ENCODE measurements at regions not wholly inside any gene's neighbourhood (a gene's known extent, or its start where the extent isn't known, plus 50 kb on each side); places are given as distances from the start of the nearest gene placed in this dataset.

DNA sequence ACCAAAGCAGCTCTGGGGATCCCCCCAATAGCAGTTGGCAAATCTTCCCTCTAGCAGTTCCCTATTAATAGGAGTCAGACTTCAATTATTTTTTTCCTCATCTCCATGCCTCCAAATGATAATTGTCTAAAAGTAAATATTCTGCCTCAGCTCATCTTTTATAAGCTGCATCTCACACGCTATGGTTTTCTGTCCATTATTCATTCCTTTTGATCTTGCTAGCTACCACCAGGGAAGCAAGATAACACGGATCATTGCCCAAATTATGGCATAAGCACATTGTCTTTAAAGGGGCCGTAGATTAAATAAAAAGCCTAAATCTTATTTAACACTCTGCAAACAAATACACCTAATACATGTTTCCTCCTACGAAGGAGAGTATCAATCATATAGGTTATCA is 670.8 kb upstream of the FLRT2 start:
- TF ChIP-seq GATA2 (IDR thresholded peaks at IDR 0.05; ENCODE audit: insufficient read depth, insufficient read length, low read depth, low read length): no peak
- TF ChIP-seq MYC (IDR thresholded peaks at IDR 0.05; ENCODE audit: low read depth, low read length): no peak
- TF ChIP-seq, protein P1, sequence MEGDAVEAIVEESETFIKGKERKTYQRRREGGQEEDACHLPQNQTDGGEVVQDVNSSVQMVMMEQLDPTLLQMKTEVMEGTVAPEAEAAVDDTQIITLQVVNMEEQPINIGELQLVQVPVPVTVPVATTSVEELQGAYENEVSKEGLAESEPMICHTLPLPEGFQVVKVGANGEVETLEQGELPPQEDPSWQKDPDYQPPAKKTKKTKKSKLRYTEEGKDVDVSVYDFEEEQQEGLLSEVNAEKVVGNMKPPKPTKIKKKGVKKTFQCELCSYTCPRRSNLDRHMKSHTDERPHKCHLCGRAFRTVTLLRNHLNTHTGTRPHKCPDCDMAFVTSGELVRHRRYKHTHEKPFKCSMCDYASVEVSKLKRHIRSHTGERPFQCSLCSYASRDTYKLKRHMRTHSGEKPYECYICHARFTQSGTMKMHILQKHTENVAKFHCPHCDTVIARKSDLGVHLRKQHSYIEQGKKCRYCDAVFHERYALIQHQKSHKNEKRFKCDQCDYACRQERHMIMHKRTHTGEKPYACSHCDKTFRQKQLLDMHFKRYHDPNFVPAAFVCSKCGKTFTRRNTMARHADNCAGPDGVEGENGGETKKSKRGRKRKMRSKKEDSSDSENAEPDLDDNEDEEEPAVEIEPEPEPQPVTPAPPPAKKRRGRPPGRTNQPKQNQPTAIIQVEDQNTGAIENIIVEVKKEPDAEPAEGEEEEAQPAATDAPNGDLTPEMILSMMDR (IDR thresholded peaks at IDR 0.05; ENCODE audit: extremely low read depth in 1 of 2, insufficient read depth in 1 of 2, low read depth in 1 of 2, low read length in 2 of 2): no peak
- TF ChIP-seq POLR2AphosphoS5 (IDR thresholded peaks at IDR 0.05; ENCODE audit: insufficient read depth, low read depth, low read length): no peak
